ENCODE measurements at regions not wholly inside any gene's neighbourhood (a gene's known extent, or its start where the extent isn't known, plus 50 kb on each side); places are given as distances from the start of the nearest gene placed in this dataset.

- TF ChIP-seq, protein P1, sequence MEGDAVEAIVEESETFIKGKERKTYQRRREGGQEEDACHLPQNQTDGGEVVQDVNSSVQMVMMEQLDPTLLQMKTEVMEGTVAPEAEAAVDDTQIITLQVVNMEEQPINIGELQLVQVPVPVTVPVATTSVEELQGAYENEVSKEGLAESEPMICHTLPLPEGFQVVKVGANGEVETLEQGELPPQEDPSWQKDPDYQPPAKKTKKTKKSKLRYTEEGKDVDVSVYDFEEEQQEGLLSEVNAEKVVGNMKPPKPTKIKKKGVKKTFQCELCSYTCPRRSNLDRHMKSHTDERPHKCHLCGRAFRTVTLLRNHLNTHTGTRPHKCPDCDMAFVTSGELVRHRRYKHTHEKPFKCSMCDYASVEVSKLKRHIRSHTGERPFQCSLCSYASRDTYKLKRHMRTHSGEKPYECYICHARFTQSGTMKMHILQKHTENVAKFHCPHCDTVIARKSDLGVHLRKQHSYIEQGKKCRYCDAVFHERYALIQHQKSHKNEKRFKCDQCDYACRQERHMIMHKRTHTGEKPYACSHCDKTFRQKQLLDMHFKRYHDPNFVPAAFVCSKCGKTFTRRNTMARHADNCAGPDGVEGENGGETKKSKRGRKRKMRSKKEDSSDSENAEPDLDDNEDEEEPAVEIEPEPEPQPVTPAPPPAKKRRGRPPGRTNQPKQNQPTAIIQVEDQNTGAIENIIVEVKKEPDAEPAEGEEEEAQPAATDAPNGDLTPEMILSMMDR (optimal IDR thresholded peaks at IDR 0.05 in 1 of 3, IDR thresholded peaks at IDR 0.05 in 1 of 3, conservative IDR thresholded peaks at IDR 0.05 in 1 of 3; ENCODE audit: extremely low read depth in 1 of 3, insufficient read depth in 2 of 3, low read length in 3 of 3): no peak
- no peak for TF ChIP-seq EZH2 (IDR thresholded peaks at IDR 0.05; ENCODE audit: low read length)
Measured at GRCh38 chr5:133882389-133882695, 86.1 kb downstream of the C5orf15 start.
